ENCODE measurements at regions not wholly inside any gene's neighbourhood (a gene's known extent, or its start where the extent isn't known, plus 50 kb on each side); places are given as distances from the start of the nearest gene placed in this dataset.

DNA sequence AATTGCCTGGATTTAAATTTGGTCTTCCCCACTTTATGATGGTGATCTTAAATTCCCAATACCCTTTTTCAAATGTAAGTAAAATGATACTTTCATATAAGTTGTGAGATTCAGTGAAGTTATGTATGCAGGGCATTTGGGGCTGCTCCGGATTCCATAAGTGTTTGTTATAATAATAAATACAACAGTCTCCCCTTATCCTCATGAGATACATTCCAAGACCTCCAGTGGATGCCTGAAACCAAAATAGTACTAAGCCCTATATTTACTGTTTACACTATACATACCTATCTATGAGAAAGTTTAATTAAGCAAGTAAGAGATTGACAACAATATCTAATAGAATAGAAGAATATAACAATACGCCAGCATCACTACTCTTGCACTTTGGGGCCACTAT, 2237.8 kb downstream of the PCDH9 start:
- ATAC-seq = no peak

DNA sequence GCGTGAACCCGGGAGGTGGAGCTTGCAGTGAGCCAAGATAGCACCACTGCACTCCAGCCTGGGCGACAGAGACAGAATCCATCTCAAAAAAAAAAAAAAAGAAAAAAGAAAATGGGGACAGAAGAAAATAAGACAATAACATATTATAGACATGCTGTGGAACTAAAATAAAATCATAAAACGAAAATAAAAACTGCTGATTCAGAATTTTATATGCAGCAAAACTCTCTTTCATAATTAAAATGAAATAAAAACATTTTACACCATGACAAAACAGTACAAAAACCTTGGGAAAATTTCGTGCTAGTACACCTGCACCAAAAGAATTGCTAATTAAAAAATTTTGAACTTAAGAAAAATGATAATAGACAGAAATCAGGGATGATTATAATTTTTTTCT, 2245.1 kb downstream of the PCDH9 start:
- no peak for ATAC-seq

GRCh38 chr13:64962404-64962803, 2267.7 kb downstream of the PCDH9 start:
- no peak for ATAC-seq

- ATAC-seq = no peak
Observed at GRCh38 chr13:64959276-64959675, 2270.9 kb downstream of the PCDH9 start.

DNA sequence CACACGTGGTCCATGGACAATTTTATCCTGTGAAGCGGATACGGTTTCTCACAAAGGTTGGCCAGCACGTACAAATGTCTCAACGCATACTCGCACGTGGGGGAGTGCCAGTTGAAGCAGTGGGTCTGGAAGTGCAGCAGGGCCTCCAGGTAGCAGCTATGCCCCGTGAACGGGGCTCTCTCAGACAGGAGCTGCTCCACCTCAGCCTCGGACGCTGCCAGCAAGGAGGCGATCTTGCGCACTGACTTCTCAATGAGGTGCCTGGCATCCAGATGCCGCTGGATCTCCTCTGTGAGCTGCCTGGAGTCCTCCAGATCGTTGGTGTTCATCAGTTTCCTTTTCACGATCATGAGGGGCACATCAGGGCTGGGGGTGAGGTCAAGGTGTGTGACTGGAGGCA, 2272.0 kb downstream of the PCDH9 start:
- no peak for ATAC-seq

GRCh38 chr13:64938660-64939059, 2291.5 kb downstream of the PCDH9 start:
- no peak for ATAC-seq

- no peak for ATAC-seq
Observed at GRCh38 chr13:64937302-64937701, 2292.8 kb downstream of the PCDH9 start.

GRCh38 chr13:64936879-64937278, 2293.3 kb downstream of the PCDH9 start:
- no peak for ATAC-seq

DNA sequence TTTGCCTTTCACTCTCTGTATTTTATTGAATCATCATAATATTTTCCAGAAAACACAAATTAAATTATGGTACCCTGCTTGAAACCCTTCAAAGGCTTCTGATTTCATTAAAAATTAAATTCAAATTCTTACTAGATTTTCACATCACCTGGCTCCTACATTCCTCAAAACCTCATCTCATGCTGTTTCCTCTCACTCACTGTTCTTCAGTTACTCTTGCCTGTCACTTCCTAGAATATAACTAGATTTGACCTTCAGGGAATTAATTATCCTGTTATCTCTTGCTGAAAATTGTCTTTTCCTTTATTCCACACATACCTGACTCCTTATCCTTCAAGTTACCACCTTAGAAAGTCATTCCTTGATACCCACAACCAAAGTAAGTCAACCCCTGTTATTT, 2294.7 kb downstream of the PCDH9 start:
- no peak for ATAC-seq

GRCh38 chr13:64934569-64935362, 2295.4 kb downstream of the PCDH9 start:
- ATAC-seq = no peak

- no peak for ATAC-seq
Observed at GRCh38 chr13:64930636-64931035, 2299.5 kb downstream of the PCDH9 start.

GRCh38 chr13:64928696-64929499, 2301.2 kb downstream of the PCDH9 start:
- no peak for ATAC-seq

- ATAC-seq = no peak
Observed at GRCh38 chr13:64925727-64926126, 2304.4 kb downstream of the PCDH9 start.

DNA sequence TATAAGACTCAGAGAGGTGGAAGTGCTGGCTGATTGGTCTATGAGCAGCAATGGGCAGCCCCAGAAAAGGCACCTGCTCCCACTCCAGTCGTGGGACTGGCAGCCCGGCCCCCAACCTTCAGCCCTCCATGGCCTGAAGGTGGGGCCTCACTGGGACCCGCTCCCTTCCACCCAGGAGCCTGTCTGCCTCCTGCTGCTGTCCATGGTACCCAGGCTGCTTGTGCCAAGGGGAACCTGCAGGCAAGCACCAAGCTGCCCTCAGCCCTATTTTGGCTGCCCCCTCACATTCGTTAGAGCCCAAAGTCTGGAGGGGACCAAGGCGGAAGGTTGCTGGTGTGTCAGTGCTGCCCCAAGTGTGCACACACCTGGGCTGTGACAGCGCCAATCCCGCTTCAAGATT, 2304.9 kb downstream of the PCDH9 start:
- ATAC-seq = no peak

DNA sequence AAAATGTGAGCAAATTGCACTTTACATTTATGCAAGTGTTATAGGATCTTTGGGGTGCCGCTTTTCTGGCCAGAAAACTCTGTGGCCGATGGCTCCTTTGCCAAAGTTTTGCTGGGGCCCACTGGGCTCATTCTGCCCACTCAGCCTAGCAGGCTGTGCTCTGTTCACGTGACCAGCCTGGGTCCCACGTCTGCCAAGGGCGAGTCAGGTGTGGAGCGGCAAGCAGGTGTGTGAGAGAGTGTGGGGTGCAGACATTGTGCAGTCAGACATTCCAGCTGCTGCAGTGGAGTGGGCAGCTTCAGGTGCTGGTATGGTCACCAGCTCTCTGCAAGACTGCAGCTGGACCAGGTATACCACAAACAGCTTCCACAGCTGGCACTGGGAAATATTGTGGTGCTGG, 2305.7 kb downstream of the PCDH9 start:
- no peak for ATAC-seq

DNA sequence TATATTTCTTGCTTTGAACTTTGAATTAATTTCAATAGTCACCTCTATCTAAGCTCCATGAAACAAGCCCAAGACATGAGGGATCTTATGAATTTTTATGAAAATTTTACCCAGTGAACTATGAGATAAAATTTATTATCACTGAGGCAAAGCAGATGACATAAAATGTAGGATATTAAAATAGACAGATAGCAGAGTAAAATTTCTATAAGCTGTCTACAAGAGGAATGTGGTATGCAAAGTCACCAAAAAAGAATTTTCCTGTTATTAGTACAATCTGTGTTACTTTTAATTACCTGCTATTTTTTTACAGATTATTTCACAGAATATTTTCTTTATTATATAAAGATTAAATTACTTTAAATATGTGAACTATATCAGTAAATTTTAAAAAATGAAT, 2312.6 kb downstream of the PCDH9 start:
- no peak for ATAC-seq

DNA sequence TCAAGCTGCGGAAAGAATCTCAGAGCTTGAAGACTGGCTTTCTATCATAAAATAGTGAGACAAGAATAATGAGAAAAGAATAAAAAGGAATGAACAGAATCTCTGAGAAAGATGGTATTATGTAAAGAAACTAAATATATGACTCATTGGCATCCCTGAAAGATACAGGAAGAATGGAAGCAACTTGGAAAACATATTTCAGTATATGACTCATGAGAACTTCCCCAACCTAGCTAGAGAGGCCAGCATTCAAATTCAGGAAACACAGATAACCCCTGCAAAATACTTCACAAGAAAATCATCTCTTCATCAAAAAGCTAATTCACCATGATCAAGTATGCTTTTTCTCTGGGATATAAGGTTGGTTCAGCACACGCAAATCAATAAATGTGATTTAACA, 2318.0 kb downstream of the PCDH9 start:
- ATAC-seq = no peak

GRCh38 chr13:64910096-64910495, 2320.0 kb downstream of the PCDH9 start:
- ATAC-seq = no peak

DNA sequence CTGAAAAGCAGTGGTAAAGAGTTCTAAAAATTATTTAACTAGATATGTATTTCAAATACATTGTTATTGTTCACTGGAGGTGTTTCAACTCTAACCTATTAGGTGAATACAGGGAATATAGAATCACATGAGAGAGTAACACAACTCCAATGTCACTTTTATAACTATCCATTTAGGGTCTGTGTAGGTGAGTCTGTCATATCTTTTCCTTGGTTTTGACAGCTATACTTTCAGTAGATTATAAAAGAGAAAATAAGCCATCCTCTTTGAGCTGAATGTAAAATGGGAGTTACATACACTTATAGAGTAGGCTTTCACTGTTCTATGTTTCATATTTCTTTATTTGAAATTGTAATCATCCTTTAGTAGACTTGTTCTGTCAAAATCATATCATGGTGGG, 2321.0 kb downstream of the PCDH9 start:
- ATAC-seq = no peak

- no peak for ATAC-seq
Observed at GRCh38 chr13:64900039-64900438, 2330.1 kb downstream of the PCDH9 start.

DNA sequence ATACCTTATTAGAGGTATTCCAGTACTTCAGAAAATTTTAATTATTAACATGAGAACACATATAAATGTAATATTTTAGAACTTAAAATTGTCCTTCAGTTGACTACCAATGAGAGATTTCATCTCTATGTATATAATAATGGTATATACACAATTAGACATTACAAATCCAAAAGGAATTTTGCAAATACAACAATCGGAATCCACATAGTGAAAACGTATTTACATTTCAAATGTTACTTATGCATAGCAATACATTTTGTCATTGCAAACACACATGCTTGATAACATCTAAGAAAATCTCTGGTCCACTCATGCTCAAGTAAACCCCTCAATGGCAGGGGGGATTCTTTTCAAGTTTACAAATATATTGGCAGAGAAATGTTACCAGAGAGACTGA, 2345.2 kb downstream of the PCDH9 start:
- ATAC-seq = no peak

DNA sequence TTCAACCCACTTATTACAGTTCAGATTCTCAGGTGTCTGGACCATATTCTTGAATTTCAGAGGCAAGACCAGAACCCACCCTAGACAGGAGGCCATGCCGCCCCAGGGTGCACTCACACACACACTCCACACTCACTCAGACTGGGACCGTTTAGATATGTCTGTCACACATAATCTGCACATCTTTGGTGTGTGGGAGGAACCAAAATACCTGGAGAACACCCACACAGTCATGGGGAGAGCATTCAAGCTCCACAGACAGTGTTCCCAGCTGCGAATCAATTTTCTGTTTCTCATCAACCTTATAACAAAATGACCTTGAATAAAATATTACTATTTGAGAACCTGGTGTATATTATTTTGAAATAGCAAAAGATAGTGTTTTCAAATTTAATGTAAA, 2353.0 kb downstream of the PCDH9 start:
- ATAC-seq = no peak

DNA sequence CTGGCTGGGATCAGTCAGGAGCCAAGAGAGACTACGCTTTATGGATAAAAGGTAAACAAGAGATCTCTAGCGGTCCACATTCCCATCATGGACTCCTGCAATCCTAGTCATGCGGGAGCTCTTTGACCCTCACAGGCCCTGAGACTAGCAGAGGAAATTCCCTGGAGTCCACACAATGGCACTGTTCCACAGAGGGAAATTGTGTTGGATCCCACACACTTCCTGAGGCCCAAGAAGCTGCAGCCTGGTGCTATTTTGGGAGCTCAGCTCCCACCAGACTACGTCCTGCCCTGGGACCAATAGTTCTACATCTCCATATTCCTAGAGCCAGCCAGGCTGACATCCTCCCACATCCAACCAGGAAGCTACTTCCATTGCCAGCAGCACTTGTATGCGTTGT, 2358.4 kb downstream of the PCDH9 start:
- no peak for ATAC-seq

DNA sequence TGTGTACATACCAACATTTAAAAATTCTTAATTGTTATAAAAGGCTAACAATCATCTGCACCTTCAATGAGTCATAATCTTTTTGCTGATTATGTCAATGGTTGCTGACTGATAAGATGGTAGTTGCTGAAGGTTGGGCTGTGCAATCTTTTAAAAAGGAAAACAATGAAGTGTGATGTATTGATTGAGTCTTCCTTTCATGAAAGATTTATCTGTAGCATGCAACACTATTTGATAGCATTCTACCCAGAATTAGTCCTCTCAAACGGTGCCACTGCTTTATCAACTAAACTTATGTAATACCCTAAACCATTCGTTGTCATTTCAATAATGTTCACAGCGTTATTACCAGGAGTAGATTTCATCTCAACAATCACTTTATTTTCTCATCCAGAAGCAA, 2360.6 kb downstream of the PCDH9 start:
- ATAC-seq = no peak
